Cardiac fibroblast (primary cell): ENCODE measurements at regions not wholly inside any gene's neighbourhood (a gene's known extent, or its start where the extent isn't known, plus 50 kb on each side); places are given as distances from the start of the nearest gene placed in this dataset.
A peak's percentile ranks its signal among the peaks of the same experiment; 100 is the strongest.

Source experiments
- DNase-seq, 2 donors: peaks; one replicate each; pipeline versions ENCODE4 v3.0.0 to v3.0.0-alpha.2; 2010; ENCODE audit warnings: low read depth in 2 of 2
- H3K4me3 ChIP-seq, 2 donors: replicated peaks in 1 of 2; 1 replicate in 1 of 2; 2 replicates in 1 of 2; pipeline ENCODE4 v1.5.1; 2011; ENCODE audit warnings: low read depth in 2 of 2, low read length in 2 of 2, mild to moderate bottlenecking in 2 of 2, moderate library complexity in 1 of 2
- TF ChIP-seq, protein P1 (sequence below): IDR thresholded peaks from one replicate; pipeline ENCODE4 v1.5.1; 2011; ENCODE audit warnings: low read depth, mild to moderate bottlenecking, low read length, inconsistent platforms

DNA sequence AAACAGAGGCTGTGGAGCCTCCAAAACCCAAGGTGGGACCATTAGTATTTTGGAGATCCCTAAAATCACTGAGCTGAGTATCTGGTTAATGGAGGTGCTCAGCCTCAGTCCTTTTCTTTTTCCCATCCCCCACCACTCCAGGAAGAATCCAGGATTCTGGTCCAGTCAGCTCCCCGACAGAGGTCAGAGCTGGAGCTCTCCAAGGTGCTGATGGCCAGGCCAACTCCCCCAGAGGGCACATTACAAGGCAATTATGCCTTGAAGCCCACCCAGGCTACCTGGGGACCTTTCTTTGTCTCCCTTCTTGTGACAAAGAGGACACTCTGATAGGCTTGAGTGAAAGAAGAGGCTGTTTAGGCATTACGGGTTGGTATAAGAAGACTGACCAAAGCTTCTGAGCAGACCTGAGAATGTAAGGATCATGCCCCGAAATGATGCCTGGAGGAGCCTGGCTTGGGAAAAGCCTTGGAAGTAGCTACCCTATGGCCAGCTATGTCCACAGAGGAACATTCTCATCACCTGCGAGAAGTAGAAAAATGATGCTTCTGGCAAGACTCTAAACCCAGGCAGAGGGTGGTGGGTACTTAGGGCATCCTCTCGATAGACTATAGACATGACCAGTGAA lies 102.5 kb upstream of the LDAH start:
- peak; percentile 3 to 15 for DNase-seq
- TF ChIP-seq, protein P1, sequence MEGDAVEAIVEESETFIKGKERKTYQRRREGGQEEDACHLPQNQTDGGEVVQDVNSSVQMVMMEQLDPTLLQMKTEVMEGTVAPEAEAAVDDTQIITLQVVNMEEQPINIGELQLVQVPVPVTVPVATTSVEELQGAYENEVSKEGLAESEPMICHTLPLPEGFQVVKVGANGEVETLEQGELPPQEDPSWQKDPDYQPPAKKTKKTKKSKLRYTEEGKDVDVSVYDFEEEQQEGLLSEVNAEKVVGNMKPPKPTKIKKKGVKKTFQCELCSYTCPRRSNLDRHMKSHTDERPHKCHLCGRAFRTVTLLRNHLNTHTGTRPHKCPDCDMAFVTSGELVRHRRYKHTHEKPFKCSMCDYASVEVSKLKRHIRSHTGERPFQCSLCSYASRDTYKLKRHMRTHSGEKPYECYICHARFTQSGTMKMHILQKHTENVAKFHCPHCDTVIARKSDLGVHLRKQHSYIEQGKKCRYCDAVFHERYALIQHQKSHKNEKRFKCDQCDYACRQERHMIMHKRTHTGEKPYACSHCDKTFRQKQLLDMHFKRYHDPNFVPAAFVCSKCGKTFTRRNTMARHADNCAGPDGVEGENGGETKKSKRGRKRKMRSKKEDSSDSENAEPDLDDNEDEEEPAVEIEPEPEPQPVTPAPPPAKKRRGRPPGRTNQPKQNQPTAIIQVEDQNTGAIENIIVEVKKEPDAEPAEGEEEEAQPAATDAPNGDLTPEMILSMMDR, result no peak
- no peak overlapping the region for H3K4me3 ChIP-seq

DNA sequence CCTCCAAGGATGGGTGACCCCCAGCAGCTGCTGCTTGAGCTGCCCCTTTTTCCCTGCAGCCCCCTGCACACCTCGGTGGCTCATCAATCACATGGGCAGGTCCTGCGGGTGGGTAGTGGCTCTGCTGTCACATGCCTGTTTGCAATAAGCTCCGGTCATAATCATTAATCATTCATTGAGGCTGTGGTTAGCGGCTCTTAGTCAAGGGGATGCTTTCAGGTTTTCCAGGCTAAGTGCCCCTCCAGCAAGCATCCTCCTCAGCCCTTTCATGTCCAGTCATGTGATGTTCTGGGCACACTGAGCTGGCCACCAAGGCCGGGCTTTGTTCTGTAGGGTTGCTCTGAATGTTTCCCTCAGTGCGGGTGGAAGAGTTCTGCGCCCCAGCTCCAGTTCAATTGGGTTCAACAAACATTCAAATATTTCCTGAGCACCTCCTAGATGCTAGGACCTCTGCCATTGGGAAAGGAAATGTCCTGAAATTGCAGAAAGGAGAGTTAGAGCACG lies 96.4 kb upstream of the LDAH start:
- DNase-seq, result no peak
- H3K4me3 ChIP-seq, result no peak overlapping the region
- TF ChIP-seq, protein P1, result no peak

DNA sequence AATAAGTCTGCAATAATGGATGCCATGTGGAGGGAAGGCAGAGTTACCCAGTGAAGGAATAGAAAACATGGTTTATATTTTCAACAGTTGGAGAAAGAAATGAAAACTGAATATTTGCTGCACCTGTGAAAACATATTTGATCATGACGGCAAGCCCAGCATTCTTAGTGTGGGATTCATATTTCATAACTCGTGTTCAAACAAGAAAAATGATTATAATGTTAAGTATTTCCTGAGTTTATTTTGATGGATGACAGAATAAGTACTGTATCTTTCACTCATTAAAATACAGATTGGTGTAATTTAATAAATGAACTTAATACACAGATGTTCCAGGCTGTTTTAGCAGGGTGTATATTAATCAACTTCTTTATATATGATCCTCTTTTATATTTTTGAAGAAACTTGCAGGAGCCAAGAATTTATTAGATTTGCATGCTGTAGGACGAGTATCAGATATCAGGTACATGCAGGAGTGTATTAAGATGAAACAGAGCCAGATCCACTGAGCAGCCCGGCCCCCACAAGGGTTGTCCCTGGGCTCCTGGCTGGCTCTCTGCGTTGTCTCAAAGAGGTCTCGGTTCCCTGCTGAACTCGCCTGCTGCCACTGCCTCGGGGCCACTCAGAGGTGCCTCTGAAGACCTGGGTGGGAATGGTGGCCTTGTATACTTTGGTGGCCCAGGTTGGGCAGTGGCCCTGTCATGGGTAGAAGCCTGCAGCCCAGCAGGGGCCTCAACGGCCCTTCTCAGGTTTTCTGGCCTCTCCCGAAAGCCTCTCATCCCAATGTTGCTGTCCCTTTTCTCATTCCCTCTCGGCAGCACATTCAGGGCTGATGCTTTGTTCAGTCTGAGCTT lies 95.0 kb upstream of the LDAH start:
- DNase-seq, result peak in 1 of 2 donors; percentile 71
- TF ChIP-seq, protein P1, result no peak
- no peak overlapping the region for H3K4me3 ChIP-seq

DNA sequence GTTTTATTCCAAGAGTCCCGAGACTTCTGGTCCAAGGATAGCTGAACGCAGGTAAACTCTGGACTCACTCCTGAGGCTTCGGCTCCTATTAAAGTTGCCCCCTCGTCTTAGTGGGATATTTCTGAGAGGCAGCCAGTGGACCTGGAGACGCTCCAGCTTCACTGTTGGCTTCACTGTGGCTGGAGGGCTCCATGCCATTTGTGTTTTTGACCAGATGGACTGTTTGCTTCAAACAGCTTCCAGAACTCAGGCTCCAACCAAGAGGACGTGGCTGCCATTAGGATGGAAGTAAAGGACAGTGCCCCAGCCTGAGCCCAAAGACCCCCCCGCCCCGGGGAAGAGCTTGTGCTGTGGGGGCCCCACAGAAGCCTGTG lies 94.4 kb upstream of the LDAH start:
- H3K4me3 ChIP-seq, result no peak overlapping the region
- TF ChIP-seq, protein P1, result no peak
- DNase-seq, result no peak

DNA sequence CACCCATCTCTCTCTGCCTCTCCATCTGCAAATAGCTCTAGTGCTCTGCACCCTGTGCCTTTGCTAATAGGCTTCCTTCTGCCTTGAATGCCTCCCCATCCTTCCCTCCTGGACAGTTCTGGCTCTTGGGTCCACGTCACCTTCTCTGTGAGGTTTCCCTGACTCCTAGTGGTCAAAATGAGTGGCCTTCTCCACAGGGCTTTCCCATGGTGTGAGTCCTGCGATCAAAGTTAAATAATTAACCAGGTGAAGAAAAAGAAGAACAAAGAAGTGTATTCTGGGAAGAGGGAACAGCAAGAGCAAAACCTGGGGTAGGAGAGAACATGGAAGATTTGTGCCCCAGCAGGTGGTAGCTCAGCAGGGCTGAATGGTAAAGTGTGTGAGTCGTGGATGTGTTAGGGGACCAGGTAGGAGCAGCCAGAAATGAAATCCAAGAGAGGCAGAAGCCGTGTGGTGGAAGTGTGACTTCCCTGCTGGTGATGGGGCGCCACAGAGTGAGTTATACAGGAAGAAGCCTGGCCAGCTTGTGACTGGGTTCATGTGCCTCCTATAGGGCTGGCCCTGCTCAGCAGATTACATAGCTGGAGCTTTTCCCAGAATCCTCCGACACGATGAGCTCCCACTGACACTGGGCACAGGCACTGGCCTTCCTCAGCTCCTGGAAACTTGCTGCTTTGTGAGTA lies 93.8 kb upstream of the LDAH start:
- TF ChIP-seq, protein P1, result peak; percentile 26
- peak; percentile 10 to 35 for DNase-seq
- H3K4me3 ChIP-seq, result no peak overlapping the region

DNA sequence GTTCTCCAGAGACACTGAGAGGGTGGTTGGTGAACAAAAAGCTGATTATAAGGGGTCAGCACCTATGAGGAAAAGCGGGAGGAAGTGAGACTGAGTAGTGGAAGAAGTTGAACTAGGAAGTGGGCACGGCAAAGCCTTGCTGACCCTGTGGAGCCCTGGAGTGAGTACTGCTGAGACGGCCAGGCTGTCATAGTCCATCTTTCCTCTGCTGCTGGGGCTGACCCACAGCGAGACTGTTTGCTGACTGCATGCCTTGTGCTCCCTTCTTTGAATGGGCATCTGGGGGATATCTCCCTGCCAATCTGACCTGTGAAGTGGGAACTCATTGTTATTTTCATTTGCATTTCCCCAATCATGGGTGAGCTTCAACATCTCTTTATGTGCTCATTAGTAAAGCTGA lies 92.4 kb upstream of the LDAH start:
- DNase-seq, result no peak
- no peak overlapping the region for H3K4me3 ChIP-seq
- TF ChIP-seq, protein P1, result no peak
